Natural killer cell (primary cell): ENCODE measurements at regions not wholly inside any gene's neighbourhood (a gene's known extent, or its start where the extent isn't known, plus 50 kb on each side); places are given as distances from the start of the nearest gene placed in this dataset.

Source experiments
- ATAC-seq, 3 donors: fragments of 150-1000 bp in 2 of 3; fragments of 200-7000 bp in 1 of 3; cut with Tn5 transposase; 1 replicate in 1 of 3; 2 replicates in 2 of 3; pipeline ENCODE4 v1.10.0; 2021; ENCODE audit warnings: mild to moderate bottlenecking in 2 of 3, moderate library complexity in 2 of 3
- DNase-seq, 2 donors: peaks; one replicate each; pipeline versions ENCODE4 v3.0.0 to v3.0.0-alpha.2; 2013 to 2021; ENCODE audit warnings: mixed read lengths in 1 of 2
- H3K27ac ChIP-seq: one replicate; pipeline ENCODE4 v1.5.1; 2013; ENCODE audit warnings: mild to moderate bottlenecking, low read length
- H3K27me3 ChIP-seq: one replicate; pipeline ENCODE4 v1.6.1; 2013; ENCODE audit warnings: low read length; ENCODE audit not compliant: control insufficient read depth, insufficient read depth
- H3K36me3 ChIP-seq: one replicate; pipeline ENCODE4 v1.6.1; 2013; ENCODE audit warnings: low read length; ENCODE audit not compliant: control insufficient read depth, insufficient read depth
- H3K4me1 ChIP-seq: one replicate; pipeline ENCODE4 v1.6.1; 2013; ENCODE audit warnings: low read length; ENCODE audit not compliant: control insufficient read depth, insufficient read depth
- H3K4me3 ChIP-seq: one replicate; pipeline ENCODE4 v1.5.1; 2013; ENCODE audit warnings: low read length
- H3K9me3 ChIP-seq: one replicate; pipeline ENCODE4 v1.6.1; 2013; ENCODE audit warnings: low read length; ENCODE audit not compliant: control insufficient read depth, insufficient read depth
- H3K27ac Mint-ChIP-seq, 2 donors: one replicate each; pipeline ENCODE4 v1.8.0; 2022; ENCODE audit warnings: mild to moderate bottlenecking in 2 of 2, mixed read lengths in 2 of 2, moderate library complexity in 1 of 2
- H3K27me3 Mint-ChIP-seq, 2 donors: one replicate each; pipeline ENCODE4 v1.8.0; 2022; ENCODE audit warnings: low read depth in 2 of 2, mixed read lengths in 2 of 2
- H3K36me3 Mint-ChIP-seq: one replicate; pipeline ENCODE4 v1.8.0; 2022; ENCODE audit warnings: mixed read lengths
- H3K4me1 Mint-ChIP-seq, 2 donors: one replicate each; pipeline ENCODE4 v1.8.0; 2022; ENCODE audit warnings: mixed read lengths in 2 of 2
- H3K4me3 Mint-ChIP-seq: one replicate; pipeline ENCODE4 v1.8.0; 2022; ENCODE audit warnings: mild to moderate bottlenecking, moderate library complexity, mixed read lengths
- H3K9me3 Mint-ChIP-seq, 2 donors: one replicate each; pipeline ENCODE4 v1.8.0; 2022; ENCODE audit warnings: mixed read lengths in 2 of 2
- WGBS: methylation state at CpG from one replicate; pipeline ENCODE4 v1.1.7; 2013; ENCODE audit warnings: missing lambda C conversion rate; ENCODE audit not compliant: insufficient coverage; 5-methylcytosine and 5-hydroxymethylcytosine counted together
- intact Hi-C: fragments of 100-400 bp; cut with micrococcal nuclease; formaldehyde crosslinking; loops from one replicate; pipeline ENCODE4 v1.14.2; 2022
- TF ChIP-seq, protein P1 (sequence below): fragments of 200-600 bp; IDR thresholded peaks from one replicate; pipeline ENCODE4 v1.8.0; 2022; ENCODE audit warnings: antibody characterized with exemption

DNA sequence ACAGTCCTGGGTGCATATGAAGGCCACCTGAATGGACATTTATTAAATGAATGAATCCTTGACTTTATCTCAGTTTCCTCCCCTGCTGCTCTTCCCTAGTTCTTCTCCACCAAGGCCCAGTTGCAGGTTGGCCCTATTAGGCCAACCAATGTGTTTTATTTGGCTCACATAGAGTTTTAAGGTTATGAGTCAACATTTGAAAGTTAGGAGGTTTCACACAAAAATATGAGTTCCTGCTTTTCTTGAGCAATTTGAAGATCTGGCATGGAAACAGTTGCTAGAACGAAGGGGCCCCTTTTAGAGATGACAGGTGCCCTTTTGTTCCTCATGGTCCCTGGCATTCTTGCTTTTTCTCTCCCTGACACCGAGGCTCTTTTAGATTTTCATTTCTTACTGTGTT is 83.0 kb upstream of the PDZRN3 start:
- TF ChIP-seq, protein P1, sequence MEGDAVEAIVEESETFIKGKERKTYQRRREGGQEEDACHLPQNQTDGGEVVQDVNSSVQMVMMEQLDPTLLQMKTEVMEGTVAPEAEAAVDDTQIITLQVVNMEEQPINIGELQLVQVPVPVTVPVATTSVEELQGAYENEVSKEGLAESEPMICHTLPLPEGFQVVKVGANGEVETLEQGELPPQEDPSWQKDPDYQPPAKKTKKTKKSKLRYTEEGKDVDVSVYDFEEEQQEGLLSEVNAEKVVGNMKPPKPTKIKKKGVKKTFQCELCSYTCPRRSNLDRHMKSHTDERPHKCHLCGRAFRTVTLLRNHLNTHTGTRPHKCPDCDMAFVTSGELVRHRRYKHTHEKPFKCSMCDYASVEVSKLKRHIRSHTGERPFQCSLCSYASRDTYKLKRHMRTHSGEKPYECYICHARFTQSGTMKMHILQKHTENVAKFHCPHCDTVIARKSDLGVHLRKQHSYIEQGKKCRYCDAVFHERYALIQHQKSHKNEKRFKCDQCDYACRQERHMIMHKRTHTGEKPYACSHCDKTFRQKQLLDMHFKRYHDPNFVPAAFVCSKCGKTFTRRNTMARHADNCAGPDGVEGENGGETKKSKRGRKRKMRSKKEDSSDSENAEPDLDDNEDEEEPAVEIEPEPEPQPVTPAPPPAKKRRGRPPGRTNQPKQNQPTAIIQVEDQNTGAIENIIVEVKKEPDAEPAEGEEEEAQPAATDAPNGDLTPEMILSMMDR, result no peak
- H3K36me3 Mint-ChIP-seq, result no peaks in the 10 kb centered on the region

DNA sequence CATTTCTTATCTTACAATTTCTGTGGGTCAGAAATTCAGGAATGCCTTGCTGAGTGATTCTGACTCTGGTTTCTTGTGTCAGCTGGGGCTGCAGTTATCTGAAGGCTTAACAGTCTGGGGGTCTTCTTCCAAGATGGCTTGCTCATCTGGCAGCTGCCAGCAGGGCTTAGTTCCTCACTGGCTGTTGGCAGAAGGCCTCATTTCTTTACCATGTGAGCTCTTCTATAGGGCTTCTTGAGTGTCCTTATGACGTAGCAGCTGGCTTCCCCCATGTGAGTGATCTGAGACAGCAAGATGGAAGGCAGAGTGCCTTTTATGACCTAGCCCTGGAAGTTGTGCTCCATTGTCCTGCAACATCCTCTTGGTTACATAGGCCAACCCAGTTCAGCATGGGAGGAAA is 82.0 kb upstream of the PDZRN3 start:
- TF ChIP-seq, protein P1, result no peak
- intact Hi-C loops, result no loop called here
- Histone ChIP-seq H3K4me3 (no peak overlapping the region), H3K4me1 (no peaks in the 10 kb centered on the region), H3K9me3 (no peaks in the 10 kb centered on the region), H3K36me3 (no peaks in the 10 kb centered on the region), H3K27ac (no peak overlapping the region), H3K27me3 (no peaks in the 10 kb centered on the region)
- Mint-ChIP-seq H3K4me1 (no peaks in the 10 kb centered on the region), H3K36me3 (no peaks in the 10 kb centered on the region), H3K27ac (no peak overlapping the region), H3K27me3 (no peaks in the 10 kb centered on the region), H3K9me3 (peaks cover 12 to 14% of the 10 kb centered on the region in 2 donors), H3K4me3 (no peak overlapping the region)
- 90% methylated on average over 1 of the region's 1 CpG for WGBS
- DNase-seq (no peak), ATAC-seq (no peak)

More for the DNA sequence above, 83.0 kb upstream of the PDZRN3 start:
- DNase-seq (no peak), ATAC-seq (no peak)
- H3K9me3 Mint-ChIP-seq, result peaks cover 12 to 14% of the 10 kb centered on the region in 2 donors
- no peaks in the 10 kb centered on the region for H3K27me3 ChIP-seq
- no peaks in the 10 kb centered on the region for H3K9me3 ChIP-seq
- H3K4me1 Mint-ChIP-seq, result no peaks in the 10 kb centered on the region
- WGBS, result 54% methylated on average over 1 of the region's 2 CpGs
- H3K4me1 ChIP-seq, result no peaks in the 10 kb centered on the region
- H3K36me3 ChIP-seq, result no peaks in the 10 kb centered on the region
- H3K4me3 ChIP-seq, result no peak overlapping the region
- H3K4me3 Mint-ChIP-seq, result no peak overlapping the region
- intact Hi-C loops, result no loop called here
- no peak overlapping the region for H3K27ac Mint-ChIP-seq
- H3K27ac ChIP-seq, result no peak overlapping the region
- no peaks in the 10 kb centered on the region for H3K27me3 Mint-ChIP-seq

DNA sequence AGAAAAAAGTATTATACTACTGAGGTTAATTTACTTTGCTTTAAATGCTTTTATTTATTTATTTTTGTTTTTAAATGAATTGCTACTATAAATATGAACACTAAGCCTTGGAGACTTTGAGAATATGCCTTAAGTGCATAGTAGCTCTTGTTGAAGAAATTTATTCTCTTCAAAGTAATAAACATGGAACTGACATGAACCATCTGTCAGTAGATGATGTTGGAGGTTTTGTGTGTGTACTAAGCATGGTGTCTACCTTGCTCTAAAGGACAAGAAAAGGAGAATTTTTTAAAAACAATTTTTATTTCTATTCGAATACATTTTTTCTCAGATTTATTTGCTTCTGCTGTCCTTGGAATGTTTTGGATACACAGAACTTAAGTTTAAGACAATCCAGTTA is 81.1 kb upstream of the PDZRN3 start:
- Mint-ChIP-seq H3K4me3 (no peak overlapping the region), H3K27me3 (no peaks in the 10 kb centered on the region), H3K9me3 (peaks cover 6 to 13% of the 10 kb centered on the region in 2 donors), H3K36me3 (no peaks in the 10 kb centered on the region), H3K27ac (no peak overlapping the region), H3K4me1 (no peaks in the 10 kb centered on the region)
- Histone ChIP-seq H3K27me3 (no peaks in the 10 kb centered on the region), H3K27ac (no peak overlapping the region), H3K4me3 (no peak overlapping the region), H3K4me1 (no peaks in the 10 kb centered on the region), H3K9me3 (no peaks in the 10 kb centered on the region), H3K36me3 (no peaks in the 10 kb centered on the region)
- no peak for ATAC-seq
- intact Hi-C loops, result no loop called here
- TF ChIP-seq, protein P1, result no peak
- no peak for DNase-seq
- WGBS, result no CpG with 5 or more reads among the region's 1 CpG

DNA sequence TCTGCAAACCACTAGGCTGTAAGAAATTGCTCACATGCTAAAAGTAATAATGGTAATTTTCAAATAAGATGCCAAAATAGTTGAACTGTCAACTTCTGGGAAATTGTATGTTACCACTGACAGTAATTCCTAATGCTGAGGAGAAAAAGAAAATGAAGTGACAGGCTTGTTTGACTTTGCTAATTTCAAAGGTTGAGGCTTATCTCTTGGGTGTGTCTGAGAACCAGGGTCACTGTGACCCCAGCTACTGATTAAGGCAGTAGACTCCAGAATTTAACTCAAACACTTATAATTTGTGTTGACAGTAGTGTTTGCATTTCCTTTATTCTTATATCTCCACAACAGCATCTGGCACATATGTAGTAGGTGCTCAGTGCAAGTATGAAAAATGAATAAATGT is 74.6 kb upstream of the PDZRN3 start:
- no peak for DNase-seq
- Mint-ChIP-seq H3K4me3 (no peak overlapping the region), H3K9me3 (peaks cover under 1 to 6% of the 10 kb centered on the region in 2 donors), H3K4me1 (no peaks in the 10 kb centered on the region), H3K36me3 (no peaks in the 10 kb centered on the region), H3K27me3 (no peaks in the 10 kb centered on the region), H3K27ac (no peak overlapping the region)
- no peaks in the 10 kb centered on the region for H3K27me3 ChIP-seq
- intact Hi-C loops, result no loop called here
- ATAC-seq, result no peak
- no peaks in the 10 kb centered on the region for H3K36me3 ChIP-seq
- TF ChIP-seq, protein P1, result no peak
- no peaks in the 10 kb centered on the region for H3K4me1 ChIP-seq
- no peak overlapping the region for H3K27ac ChIP-seq
- H3K9me3 ChIP-seq, result no peaks in the 10 kb centered on the region
- H3K4me3 ChIP-seq, result no peak overlapping the region
